ENCODE measurements at regions not wholly inside any gene's neighbourhood (a gene's known extent, or its start where the extent isn't known, plus 50 kb on each side); places are given as distances from the start of the nearest gene placed in this dataset.

GRCh38 chr9:95729669-95730368, 145.7 kb upstream of the ERCC6L2 start:
- Histone ChIP-seq H3K27ac (no peak overlapping the region), H3K4me1 (peaks cover 27% of the 10 kb centered on the region), H3K9me3 (no peaks in the 10 kb centered on the region), H3K36me3 (ENCODE audit: low read depth, missing control alignments) (no peaks in the 10 kb centered on the region), H3K27me3 (no peaks in the 10 kb centered on the region), H3K4me3 (peak overlapping the region; percentile 25 to 48)
- intact Hi-C loops (cut with DNase I; ENCODE audit: low total_unique reads): no loop called here
- TF ChIP-seq CTCF (IDR thresholded peaks at IDR 0.05): no peak
- TF ChIP-seq POLR2A (IDR thresholded peaks at IDR 0.05): no peak
- DNase-seq: peak; percentile 67
- 45 to 53% methylated on average over 5 of the region's 5 CpGs for WGBS, 2 donors

GRCh38 chr9:95729046-95729445, 146.4 kb upstream of the ERCC6L2 start:
- TF ChIP-seq CTCF (IDR thresholded peaks at IDR 0.05): no peak
- no peak for TF ChIP-seq POLR2A (IDR thresholded peaks at IDR 0.05)
- Histone ChIP-seq H3K4me1 (peaks cover 20% of the 10 kb centered on the region), H3K36me3 (ENCODE audit: low read depth, missing control alignments) (no peaks in the 10 kb centered on the region), H3K27ac (no peak overlapping the region), H3K4me3 (peak overlapping the region; percentile 25 to 48), H3K27me3 (no peaks in the 10 kb centered on the region), H3K9me3 (no peaks in the 10 kb centered on the region)
- intact Hi-C loops (cut with DNase I; ENCODE audit: low total_unique reads): no loop called here
- no peak for DNase-seq
- 96% methylated on average over 33 of the region's 34 CpGs; no CpG with 5 or more reads in 1 of the 2 donors for WGBS, 2 donors

GRCh38 chr9:95727947-95728520, 147.5 kb upstream of the ERCC6L2 start:
- Histone ChIP-seq H3K4me3 (peak overlapping the region in 1 of 2 donors; percentile 48), H3K36me3 (ENCODE audit: low read depth, missing control alignments) (no peaks in the 10 kb centered on the region), H3K4me1 (peaks cover 11% of the 10 kb centered on the region), H3K9me3 (no peaks in the 10 kb centered on the region), H3K27me3 (no peaks in the 10 kb centered on the region), H3K27ac (no peak overlapping the region)
- 64 to 80% methylated on average over 7 of the region's 7 CpGs for WGBS, 2 donors
- TF ChIP-seq CTCF (IDR thresholded peaks at IDR 0.05) (no peak), POLR2A (IDR thresholded peaks at IDR 0.05) (no peak)
- intact Hi-C loops (cut with DNase I; ENCODE audit: low total_unique reads): no loop called here
- DNase-seq: no peak

GRCh38 chr9:95726756-95727155, 148.7 kb upstream of the ERCC6L2 start:
- WGBS, 2 donors: 61 to 62% methylated on average over 2 of the region's 2 CpGs
- no peaks in the 10 kb centered on the region for H3K27me3 ChIP-seq
- H3K4me3 ChIP-seq: no peak overlapping the region
- H3K27ac ChIP-seq: no peak overlapping the region
- DNase-seq: no peak
- no peaks in the 10 kb centered on the region for H3K36me3 ChIP-seq (ENCODE audit: low read depth, missing control alignments)
- H3K9me3 ChIP-seq: no peaks in the 10 kb centered on the region
- intact Hi-C loops (cut with DNase I; ENCODE audit: low total_unique reads): no loop called here
- peak; percentile 44 to 84 (median 67) for TF ChIP-seq CTCF (IDR thresholded peaks at IDR 0.05)
- no peak for TF ChIP-seq POLR2A (IDR thresholded peaks at IDR 0.05)
- H3K4me1 ChIP-seq: no peaks in the 10 kb centered on the region

- Histone ChIP-seq H3K36me3 (ENCODE audit: low read depth, missing control alignments) (no peaks in the 10 kb centered on the region), H3K4me3 (no peak overlapping the region), H3K27me3 (no peaks in the 10 kb centered on the region), H3K27ac (no peak overlapping the region), H3K9me3 (no peaks in the 10 kb centered on the region), H3K4me1 (no peaks in the 10 kb centered on the region)
- no peak for DNase-seq
- TF ChIP-seq CTCF (IDR thresholded peaks at IDR 0.05) (no peak), POLR2A (IDR thresholded peaks at IDR 0.05) (no peak)
- WGBS, 2 donors: 89 to 92% methylated on average over 4 of the region's 4 CpGs
- intact Hi-C loops (cut with DNase I; ENCODE audit: low total_unique reads): no loop called here
Observed at GRCh38 chr9:95725045-95725444, 150.4 kb upstream of the ERCC6L2 start.

Data from testis (tissue), 2 donors.